ENCODE measurements at regions not wholly inside any gene's neighbourhood (a gene's known extent, or its start where the extent isn't known, plus 50 kb on each side); places are given as distances from the start of the nearest gene placed in this dataset.

GRCh38 chr9:12961276-12961809 lies 186.5 kb downstream of the LURAP1L start:
- no peak for TF ChIP-seq CREB1 (IDR thresholded peaks at IDR 0.05; ENCODE audit: low read depth)
- TF ChIP-seq YY1 (IDR thresholded peaks at IDR 0.05; ENCODE audit: low read depth): no peak
- no peak for TF ChIP-seq ZBTB7A (IDR thresholded peaks at IDR 0.05; ENCODE audit: low read depth)
- no peak for TF ChIP-seq REST (IDR thresholded peaks at IDR 0.05; ENCODE audit: low read depth)
- TF ChIP-seq, protein P1, sequence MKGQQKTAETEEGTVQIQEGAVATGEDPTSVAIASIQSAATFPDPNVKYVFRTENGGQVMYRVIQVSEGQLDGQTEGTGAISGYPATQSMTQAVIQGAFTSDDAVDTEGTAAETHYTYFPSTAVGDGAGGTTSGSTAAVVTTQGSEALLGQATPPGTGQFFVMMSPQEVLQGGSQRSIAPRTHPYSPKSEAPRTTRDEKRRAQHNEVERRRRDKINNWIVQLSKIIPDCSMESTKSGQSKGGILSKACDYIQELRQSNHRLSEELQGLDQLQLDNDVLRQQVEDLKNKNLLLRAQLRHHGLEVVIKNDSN (IDR thresholded peaks at IDR 0.05): no peak
- no peak for TF ChIP-seq TAF1 (IDR thresholded peaks at IDR 0.05; ENCODE audit: low read depth)
- no peak for TF ChIP-seq NFIC (IDR thresholded peaks at IDR 0.05)
- no peak for TF ChIP-seq FOXM1 (IDR thresholded peaks at IDR 0.05; ENCODE audit: borderline replicate concordance, low read depth)

GRCh38 chr9:12963537-12963936 lies 188.7 kb downstream of the LURAP1L start:
- TF ChIP-seq CREB1 (IDR thresholded peaks at IDR 0.05; ENCODE audit: low read depth) (no peak), NFIC (IDR thresholded peaks at IDR 0.05) (no peak), CEBPB (IDR thresholded peaks at IDR 0.05) (no peak), TCF12 (IDR thresholded peaks at IDR 0.05; ENCODE audit: low read depth) (no peak), FOXM1 (IDR thresholded peaks at IDR 0.05; ENCODE audit: borderline replicate concordance, low read depth) (no peak), RAD21 (IDR thresholded peaks at IDR 0.05; ENCODE audit: low read depth) (no peak), YY1 (IDR thresholded peaks at IDR 0.05; ENCODE audit: low read depth) (no peak), REST (IDR thresholded peaks at IDR 0.05; ENCODE audit: low read depth) (no peak), EP300 (IDR thresholded peaks at IDR 0.05; ENCODE audit: borderline replicate concordance) (no peak), EGR1 (IDR thresholded peaks at IDR 0.05) (no peak), ZBTB7A (IDR thresholded peaks at IDR 0.05; ENCODE audit: low read depth) (no peak), TAF1 (IDR thresholded peaks at IDR 0.05; ENCODE audit: low read depth) (no peak)
- TF ChIP-seq, protein P1 (IDR thresholded peaks at IDR 0.05): no peak
- TF ChIP-seq, protein P2, sequence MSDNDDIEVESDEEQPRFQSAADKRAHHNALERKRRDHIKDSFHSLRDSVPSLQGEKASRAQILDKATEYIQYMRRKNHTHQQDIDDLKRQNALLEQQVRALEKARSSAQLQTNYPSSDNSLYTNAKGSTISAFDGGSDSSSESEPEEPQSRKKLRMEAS (IDR thresholded peaks at IDR 0.05): no peak

GRCh38 chr9:12964271-12964670 lies 189.5 kb downstream of the LURAP1L start:
- TF ChIP-seq CEBPB (IDR thresholded peaks at IDR 0.05): no peak
- no peak for TF ChIP-seq NFIC (IDR thresholded peaks at IDR 0.05)

- TF ChIP-seq, protein P2 (IDR thresholded peaks at IDR 0.05): no peak
- TF ChIP-seq TEAD4 (IDR thresholded peaks at IDR 0.05) (no peak), NFIC (IDR thresholded peaks at IDR 0.05) (no peak), CEBPB (IDR thresholded peaks at IDR 0.05) (no peak), CREB1 (IDR thresholded peaks at IDR 0.05; ENCODE audit: low read depth) (no peak), ZBTB7A (IDR thresholded peaks at IDR 0.05; ENCODE audit: low read depth) (no peak), REST (IDR thresholded peaks at IDR 0.05; ENCODE audit: low read depth) (no peak), TAF1 (IDR thresholded peaks at IDR 0.05; ENCODE audit: low read depth) (no peak), RAD21 (IDR thresholded peaks at IDR 0.05; ENCODE audit: low read depth) (no peak), EGR1 (IDR thresholded peaks at IDR 0.05) (no peak), YY1 (IDR thresholded peaks at IDR 0.05; ENCODE audit: low read depth) (no peak), FOXM1 (IDR thresholded peaks at IDR 0.05; ENCODE audit: borderline replicate concordance, low read depth) (no peak), TCF12 (IDR thresholded peaks at IDR 0.05; ENCODE audit: low read depth) (no peak), EP300 (IDR thresholded peaks at IDR 0.05; ENCODE audit: borderline replicate concordance) (no peak)
- TF ChIP-seq, protein P1 (IDR thresholded peaks at IDR 0.05): no peak
Measured at GRCh38 chr9:12965303-12965702, 190.5 kb downstream of the LURAP1L start.

All from Ishikawa (cell line).